Ammon's horn (tissue), 1 donor: ENCODE measurements at regions not wholly inside any gene's neighbourhood (a gene's known extent, or its start where the extent isn't known, plus 50 kb on each side); places are given as distances from the start of the nearest gene placed in this dataset.

ENCODE experiments used
- DNase-seq: peaks from one replicate; pipeline ENCODE4 v3.0.0-alpha.2; 2016; ENCODE audit warnings: low spot score

DNA sequence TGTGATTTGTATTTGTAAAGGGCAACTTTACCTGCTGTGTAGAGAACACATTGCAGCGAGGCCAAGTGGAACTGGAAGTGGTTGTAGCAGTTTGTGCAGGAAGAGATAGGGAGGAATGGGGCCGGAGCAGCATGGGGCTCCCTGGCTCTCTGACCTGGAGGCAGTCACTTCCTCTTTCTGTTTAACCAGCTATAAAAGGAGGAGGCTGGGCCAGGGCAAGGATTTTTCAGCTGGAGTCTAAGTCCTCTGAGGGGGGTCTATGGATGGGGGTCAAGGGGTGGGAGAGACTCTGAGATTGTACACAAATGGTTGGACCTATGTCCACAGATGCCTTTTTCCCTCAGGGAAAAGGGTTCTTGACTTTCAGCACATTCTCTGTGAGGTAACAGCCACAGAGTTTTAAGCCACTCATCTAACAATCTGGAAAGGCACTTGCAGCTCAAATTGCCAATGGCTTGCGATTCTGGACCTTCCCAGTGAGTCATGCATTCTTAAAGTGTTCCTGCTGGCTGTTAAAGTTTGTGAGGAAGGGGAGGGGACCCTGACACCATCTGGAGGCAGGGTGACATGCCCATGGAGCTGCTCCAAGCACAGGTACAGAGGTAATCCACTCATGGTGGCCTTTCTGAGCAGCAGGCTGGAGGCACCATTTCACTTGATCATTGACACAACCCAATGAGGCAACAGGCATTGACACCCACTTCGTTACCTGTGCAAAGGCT, 347.0 kb downstream of the CYRIA start:
- DNase-seq, result no peak

DNA sequence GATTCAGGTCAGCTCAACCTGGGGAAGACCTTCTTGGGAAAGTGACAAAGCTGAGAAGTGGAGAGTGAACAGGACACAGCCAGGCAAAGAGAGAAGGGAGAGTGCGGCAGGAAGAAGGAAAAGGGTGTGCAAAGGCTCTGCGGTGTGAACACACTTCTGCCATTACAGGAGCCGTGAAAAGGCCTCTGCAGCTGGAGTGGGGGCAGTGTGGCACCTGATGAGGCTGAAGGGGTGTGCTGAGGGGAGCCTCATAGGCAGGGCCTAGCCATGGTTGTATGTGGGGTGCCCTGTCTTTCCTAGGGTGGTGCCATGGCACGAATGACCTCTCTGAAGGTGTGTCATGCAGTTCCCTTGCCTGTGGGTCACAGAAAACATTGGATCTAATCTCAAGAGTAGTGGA, 347.6 kb downstream of the CYRIA start:
- no peak for DNase-seq

DNA sequence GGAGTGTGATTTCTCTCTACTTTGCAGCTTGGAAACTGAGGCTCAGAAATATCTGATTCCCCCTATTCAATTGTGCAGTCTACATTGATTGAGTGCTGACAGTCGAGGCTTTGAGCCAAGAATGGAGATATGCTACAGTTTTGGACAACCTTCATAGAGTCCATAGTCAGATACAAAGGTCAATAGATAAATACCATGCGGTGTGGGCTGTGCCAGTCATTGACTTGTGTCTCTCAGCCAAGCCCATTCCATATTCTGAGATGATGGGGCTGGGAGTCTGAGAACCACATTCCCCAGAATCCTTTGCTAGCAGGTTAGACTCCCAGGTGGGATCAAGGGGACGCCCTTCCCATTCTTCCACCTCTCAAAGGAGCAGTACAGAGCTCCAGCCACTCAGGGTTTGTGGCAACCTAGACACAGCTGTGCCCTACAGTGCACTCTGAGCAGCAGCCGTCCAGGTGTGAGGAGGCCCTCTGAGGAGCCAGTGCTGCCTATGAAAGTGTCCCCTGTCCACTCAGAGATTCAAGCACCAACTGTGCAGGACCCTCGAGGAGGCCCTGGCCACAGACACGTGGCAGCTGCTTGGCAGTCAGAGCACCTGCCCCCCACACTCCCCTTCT, 348.3 kb downstream of the CYRIA start:
- DNase-seq, result no peak

DNA sequence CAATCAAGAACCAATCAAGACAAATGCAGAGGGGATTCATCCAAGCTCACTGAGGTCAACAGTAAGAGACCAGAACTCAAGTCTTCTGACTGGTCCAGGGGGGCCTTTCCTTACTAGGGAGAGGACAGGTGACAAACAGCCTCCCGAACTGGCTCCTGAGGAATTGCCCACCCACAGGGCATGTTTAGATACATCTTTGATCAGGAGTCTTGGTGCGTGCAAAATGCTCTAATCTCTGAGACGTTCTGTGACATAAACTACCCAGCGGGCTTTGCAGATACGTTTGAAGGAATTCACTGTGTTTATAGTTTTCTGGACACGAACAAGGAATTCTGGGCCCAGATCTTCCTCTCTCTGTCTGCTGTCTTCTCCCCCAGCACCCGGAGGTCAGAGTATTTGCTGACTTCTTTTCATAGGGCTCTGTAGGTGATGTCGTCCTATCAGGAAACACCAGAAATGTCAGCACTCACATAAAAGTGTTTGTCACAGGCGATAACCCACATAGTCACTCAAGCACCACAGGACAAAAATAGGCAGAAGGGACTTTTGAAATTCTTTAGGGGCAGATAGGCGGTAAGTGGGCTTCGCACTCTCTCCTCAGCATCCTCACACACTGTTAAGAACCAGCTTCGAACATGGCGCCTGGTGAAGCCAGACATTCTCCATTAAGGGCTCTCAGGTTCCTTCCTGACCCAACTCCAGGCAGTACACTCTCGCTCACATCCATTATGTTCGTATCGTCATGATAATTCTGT, 349.0 kb downstream of the CYRIA start:
- DNase-seq, result no peak

DNA sequence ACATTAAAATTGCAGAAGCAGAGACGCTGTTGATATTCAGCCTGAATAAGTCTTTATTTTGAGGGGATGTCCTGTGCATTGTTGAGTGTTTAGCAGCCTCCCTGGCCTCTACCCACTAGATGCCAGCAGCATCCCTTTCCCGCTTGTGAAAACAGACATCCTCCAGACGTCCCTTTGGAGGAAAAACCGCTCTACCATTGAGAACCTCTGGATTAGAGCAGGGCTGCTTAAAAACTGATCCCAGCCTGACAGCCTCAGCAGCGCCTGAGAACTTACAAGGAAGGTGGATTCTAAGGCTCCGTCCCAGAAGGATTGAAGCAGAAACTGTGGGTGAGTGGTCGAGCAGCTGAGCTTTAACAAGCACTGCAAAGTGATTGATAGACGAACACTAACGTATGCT, 349.7 kb downstream of the CYRIA start:
- DNase-seq, result no peak

DNA sequence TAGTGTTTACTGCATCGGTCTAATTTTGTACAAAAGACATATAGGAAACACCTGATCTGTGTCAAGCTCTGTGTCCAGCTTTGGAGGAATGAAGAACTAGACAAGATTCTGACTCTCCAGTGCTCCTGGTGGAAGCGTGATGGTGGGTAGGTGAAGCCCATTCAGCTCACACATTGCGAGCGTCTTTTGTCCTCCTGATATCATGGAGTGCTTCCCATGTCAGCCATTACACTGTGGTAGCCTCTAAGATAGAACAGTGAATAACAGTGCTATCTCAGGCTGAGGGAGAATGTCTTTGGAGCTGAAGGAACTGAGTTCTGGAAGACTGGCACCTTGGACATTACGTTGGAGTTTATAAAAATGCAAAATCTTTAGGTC, 350.2 kb downstream of the CYRIA start:
- DNase-seq, result no peak

DNA sequence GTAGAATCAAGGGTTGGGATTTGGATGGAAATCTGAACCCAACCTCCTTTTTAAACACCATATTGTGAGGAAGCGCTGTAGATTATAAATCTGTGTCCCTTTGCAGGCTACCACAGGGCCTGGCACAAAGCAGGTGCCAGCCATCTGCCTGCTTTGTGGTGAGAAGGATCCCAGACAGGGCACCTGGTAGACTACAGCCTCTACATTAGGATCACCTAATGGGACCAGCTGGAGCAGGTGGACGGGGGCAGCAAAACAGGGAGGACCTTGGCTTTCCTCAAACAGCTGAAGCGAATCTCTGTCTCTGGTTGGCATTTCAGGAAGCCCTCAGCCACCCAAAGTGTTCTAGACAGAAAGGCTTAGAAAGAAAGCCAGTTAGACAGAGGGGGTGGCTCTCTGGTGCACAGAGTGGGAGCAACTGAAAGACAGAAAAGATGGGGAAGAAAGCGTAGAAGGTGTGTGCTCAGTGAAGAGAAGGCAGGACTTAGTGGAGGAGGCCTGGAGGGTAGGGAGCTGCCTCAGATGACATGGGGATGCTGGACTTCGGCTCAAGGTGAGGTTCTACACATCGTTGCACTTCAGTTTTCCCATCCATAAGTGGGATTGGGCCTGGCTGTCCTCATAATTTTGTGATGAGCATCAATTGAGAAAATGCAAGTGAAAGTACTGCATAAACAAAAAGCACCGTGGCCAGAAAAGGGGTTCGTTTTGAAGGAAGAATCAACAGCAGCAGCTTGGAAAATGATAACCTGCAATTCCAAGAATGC, 350.8 kb downstream of the CYRIA start:
- no peak for DNase-seq

DNA sequence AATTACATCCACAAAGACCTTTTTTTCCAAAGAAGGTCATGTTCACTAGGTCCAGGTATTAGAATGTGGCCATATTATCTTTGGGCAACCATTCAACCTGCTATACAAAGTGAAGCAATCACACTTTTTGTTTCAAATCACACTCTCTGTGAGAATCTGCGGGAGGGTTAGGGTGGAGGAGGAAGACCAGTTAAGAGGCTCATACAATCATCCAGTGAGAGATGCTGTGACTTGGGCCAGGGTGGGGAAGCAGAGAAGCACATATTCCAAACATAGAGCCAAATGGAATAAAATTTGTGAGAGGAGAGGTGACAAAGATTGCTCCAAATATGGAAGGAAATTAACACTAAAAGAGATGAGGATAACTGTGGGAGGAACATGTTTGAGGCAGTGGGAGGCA, 351.6 kb downstream of the CYRIA start:
- DNase-seq, result no peak

DNA sequence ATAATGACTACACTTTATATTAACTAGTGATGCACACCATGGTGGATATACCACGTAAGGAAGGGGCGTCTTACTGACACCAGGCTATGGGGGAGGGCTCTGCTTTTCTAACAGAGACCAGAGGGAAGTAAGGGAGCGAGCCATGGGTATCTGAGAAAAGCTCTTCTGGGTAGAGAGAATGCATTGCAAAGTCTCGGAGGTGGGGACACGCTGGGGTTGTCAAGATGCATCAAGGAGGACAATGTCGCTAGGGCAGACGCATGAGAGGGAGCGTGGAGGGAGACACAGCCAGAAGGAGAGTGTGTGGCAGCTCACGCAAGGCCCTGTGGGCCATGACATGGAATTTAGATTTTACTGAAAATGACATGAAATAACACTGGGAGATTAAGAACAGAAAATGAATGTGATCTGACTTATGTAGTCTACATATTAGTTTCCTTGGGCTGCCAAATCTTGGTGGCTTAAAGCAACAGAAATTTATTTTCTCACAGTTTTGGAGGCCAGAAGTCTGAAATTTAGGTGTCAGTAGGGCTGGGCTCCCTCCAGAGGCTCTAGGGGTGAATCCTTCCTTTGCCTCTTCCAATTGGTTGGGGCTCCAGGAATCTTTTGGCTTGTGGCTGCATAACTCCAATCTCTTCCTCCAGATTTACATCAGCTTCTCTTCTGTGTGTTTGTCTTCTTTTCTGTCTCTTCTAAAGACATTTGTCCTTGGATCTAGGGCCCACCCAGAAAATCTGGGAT, 352.2 kb downstream of the CYRIA start:
- DNase-seq, result no peak

DNA sequence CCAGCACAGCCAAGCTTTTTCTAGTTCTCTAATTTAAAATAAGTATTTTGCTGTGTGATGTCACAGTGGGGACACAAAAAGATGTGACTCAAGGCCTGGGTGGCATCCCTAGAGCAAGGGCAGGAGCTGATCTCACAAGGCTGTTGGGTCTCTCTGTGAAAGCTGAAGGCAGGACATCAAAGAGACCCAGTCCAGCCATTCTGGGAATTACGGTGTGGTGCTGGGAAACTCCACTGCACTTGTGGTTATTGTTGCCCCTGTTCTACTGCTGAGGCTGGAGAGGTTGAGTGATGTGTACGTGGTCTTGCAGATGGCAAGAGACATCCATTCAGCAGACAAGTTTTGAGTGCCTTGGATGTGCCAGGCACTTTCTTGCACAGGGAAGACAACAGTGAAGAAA, 352.9 kb downstream of the CYRIA start:
- DNase-seq, result no peak

DNA sequence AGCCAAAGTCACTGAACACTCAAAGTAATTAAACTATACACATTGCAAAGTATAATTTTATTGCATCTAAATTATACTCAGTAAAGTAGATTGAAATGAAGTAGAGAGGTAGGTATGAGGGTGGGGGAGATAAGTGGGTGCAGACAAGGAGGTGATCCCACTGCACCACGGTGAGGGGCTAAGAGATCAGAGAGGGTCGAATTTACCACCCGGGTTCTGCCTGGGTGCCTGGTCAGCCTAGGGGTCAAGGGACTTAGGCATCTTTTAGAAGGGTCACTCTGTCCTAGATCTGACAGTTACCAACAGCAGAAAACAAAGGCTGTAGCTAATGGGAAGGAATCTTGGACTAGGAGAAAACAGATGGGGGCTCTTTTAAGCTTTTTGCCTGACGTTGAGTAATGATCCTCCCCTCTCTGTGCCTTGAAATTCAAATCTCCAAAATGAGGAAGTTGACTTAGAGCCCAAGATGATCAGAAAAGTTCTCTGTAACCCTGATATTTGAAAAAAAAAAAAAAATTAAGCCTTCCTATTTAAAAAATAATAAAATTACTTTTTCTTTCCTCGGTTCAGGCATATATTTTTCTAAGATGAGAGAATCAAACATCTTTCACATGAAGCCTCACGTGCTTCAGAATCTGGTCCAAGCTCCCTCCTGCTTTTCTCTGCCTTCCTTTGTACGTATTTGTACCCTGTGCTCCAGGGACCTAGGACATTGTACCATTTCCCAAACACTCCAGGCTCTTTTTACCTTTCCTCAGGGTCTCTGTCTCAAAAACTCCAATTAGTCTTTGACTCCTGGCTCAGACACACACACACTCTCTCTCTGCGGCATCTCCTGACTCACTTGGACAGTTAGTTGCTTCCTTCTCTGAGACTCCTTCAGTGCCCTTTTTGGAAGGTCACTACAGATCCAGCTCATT, 353.9 kb downstream of the CYRIA start:
- DNase-seq, result no peak

DNA sequence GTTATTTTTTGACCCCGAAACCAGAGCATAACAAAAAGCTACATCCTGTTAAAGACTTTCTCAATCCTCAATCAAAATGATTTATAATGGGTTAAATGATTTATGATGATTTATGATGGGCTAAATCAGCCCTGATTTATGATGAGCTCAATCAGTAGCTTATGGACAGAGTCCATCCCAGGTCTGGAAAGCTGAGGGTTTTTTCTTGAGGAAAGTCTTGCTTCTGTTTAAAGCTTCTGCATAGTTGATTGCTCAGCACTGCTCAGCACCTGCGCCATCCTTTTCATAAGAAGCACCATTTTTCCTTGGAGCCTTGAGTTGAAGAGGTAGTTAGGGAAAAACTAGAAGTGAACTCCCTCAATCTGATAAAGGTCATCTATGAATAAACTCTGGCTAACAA, 356.8 kb downstream of the CYRIA start:
- DNase-seq, result no peak

DNA sequence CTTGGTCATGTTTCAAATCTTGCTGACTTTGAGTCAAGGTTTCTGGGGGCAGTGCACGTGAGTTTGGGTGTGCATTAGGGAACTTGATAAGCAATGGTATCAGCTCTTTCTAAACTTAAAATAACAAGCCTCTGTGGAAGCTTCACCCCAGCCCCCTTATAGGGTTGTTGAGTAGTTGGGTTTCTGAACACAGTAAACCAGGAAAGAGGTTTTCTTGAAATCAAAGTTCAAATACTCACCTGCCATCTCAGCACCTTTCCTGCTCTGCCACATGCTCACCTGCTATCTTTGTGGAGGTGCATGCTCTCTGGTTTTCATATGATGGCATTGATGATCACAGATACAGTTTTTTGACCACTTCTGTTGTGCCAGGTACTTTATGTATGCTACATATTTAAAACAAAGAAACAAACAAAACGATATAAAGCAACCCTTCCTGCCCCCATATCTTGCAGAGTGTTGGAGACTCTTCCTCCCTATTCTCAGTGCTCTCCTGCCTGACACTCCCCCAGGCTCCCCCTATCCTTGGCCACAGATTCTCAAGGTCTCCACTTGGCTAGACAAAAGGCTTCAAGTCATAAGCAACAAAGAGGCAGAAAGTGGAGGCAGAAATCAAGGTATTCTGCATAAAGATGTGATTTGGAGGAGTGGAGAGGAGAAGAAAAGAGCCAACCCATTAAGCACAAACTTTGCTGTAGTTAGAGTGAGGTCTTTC, 360.6 kb downstream of the CYRIA start:
- no peak for DNase-seq

DNA sequence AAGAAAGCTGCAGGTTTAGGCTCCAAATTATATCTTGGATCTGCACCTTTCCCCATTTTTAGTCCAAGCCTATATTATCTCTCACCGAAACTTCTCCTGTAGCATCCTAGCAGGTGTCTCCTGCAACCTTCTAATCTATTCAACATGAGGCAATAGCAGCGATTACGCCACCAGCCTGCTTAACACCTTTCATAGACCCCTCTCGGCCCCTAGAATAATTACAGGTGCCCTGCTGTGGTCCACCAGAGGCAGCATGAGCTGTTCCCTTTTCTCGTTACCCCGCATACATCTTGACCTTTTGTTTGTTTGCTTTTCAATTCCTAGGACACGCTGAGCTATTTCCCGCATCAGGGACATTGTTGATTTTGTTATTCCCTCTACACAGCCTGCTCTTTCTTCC, 361.9 kb downstream of the CYRIA start:
- DNase-seq, result no peak

DNA sequence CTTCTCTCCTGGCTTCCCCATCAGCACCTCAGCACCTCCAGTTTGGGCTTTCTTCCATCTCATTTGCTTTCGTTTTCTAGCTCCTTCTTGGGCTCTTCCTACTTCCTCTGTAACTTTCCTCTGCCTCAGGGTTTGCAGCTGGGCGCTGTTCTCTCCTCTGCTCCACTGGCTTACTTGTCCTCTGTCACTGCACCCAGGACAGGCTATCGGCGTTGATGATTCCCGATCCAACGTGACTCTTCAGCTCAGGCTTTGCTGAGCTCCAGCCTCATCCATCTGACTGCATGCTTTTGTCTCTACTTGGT, 362.4 kb downstream of the CYRIA start:
- DNase-seq, result no peak

DNA sequence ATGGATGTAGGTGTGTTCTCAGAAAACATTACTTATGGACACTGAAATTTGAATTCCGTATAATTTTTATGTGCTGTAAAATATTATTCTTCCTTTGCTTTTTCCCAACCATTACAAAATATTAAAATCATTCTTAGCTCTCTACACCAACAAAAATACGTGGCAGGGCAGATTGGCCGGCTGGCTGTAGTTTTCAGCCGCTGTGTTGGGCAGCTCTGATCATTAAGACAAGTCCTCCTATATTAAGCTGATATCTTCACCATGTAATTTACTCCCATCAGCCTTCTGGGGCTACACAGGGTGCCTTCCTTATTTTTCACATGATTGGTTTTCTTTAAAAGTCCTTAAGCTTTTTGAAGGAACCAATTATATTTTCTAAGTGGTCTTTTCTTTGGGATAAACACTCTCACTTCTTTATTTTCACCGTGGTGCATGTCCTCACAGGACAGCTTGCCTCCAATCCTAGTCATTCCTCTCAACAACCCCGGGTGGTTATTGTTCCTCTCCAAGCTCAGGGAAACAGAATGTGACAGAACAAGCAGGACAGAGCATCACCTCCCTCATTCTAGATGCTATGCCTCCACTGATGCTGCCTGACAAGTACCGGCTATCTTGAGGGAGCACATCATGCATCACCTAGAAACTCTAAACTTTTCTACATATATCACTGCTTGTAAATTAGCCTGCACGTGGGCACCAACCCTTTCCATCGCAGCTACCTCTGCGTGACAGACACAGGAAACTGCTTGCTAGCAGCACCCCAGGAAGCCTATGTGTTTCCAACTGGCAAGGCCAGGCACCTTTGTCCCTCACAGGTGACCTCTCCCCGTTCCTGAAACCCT, 362.3 kb downstream of the MYCN start:
- no peak for DNase-seq

DNA sequence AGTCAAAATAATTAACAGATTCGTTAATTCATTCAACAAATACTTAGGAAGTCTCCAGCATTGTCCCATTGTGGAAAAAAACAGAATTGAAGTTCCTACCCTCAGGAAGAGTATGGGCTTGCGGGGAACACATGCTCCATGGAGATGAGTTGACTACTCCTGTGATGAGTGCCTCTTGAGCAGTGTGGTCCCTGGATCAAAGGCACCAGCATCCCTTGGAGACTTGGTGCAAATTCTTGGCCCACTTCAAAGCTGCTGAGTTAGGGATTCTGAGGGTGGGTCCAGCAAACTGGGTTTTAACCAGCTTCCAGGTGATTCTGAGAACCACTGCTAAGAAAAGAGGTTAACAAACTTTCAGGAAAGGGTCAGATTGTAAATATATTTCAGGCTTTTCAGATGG, 361.6 kb downstream of the MYCN start:
- no peak for DNase-seq

DNA sequence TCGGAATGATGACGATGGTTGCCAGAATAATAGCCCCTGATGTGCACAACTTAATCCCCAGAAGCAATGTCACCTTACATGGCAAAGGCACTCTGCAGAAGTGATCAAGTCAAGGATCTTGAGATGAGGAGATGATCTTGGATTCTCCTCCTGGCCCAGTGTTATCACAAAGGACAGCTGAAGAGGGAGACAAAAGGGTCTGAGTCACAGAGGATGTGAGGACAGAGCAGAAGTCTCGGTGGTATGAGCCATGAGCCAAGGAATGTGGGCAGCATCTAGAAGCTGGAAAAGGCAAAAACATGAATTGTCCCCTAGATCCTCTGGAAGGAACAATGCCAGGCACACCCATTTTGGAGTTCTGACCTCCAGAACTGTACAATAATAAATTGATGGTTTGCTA, 358.5 kb downstream of the MYCN start:
- no peak for DNase-seq
